ENCODE measurements at regions not wholly inside any gene's neighbourhood (a gene's known extent, or its start where the extent isn't known, plus 50 kb on each side); places are given as distances from the start of the nearest gene placed in this dataset.
"Not testable (repeated sequence)": the region's sequence is repeated elsewhere in the genome, so short reads cannot be mapped to it uniquely, and the experiment has no call there.

DNA sequence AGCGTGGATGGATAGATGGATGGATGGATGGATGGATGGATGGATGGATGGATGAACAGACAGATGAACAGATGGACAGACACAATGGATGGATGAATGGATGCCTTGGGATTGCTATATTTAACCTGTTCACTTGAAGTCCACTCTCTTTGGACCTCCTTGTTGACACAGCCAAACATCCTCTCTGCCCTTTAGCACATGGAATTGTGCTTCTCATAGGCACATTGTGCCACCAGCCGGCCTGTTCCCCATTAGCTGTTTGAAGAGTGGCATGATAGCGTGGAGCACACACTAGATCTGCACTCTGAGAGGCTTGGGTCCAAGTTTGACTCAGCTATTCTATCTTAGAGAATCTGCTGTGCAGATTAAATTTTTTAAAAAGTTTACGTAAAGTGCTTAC lies 56.9 kb upstream of the GSC start:
- Histone ChIP-seq H3K27ac (no peak overlapping the region), H3K36me3 (no peaks in the 10 kb centered on the region), H3K4me1 (no peaks in the 10 kb centered on the region), H3K27me3 (no peaks in the 10 kb centered on the region), H3K9me3 (no peaks in the 10 kb centered on the region), H3K4me3 (no peak overlapping the region)
- TF ChIP-seq EP300 (IDR thresholded peaks at IDR 0.05), result no peak
- TF ChIP-seq, protein P1, sequence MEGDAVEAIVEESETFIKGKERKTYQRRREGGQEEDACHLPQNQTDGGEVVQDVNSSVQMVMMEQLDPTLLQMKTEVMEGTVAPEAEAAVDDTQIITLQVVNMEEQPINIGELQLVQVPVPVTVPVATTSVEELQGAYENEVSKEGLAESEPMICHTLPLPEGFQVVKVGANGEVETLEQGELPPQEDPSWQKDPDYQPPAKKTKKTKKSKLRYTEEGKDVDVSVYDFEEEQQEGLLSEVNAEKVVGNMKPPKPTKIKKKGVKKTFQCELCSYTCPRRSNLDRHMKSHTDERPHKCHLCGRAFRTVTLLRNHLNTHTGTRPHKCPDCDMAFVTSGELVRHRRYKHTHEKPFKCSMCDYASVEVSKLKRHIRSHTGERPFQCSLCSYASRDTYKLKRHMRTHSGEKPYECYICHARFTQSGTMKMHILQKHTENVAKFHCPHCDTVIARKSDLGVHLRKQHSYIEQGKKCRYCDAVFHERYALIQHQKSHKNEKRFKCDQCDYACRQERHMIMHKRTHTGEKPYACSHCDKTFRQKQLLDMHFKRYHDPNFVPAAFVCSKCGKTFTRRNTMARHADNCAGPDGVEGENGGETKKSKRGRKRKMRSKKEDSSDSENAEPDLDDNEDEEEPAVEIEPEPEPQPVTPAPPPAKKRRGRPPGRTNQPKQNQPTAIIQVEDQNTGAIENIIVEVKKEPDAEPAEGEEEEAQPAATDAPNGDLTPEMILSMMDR (IDR thresholded peaks at IDR 0.05), result no peak
- TF ChIP-seq POLR2A (IDR thresholded peaks at IDR 0.05), result no peak
- TF ChIP-seq POLR2AphosphoS5 (IDR thresholded peaks at IDR 0.05), result no peak
- DNase-seq, result no peak
- no peak for ATAC-seq (ENCODE audit: low FRiP score in 2 of 2)
- 79 to 82% methylated on average over 4 of the region's 4 CpGs for WGBS, 2 donors

DNA sequence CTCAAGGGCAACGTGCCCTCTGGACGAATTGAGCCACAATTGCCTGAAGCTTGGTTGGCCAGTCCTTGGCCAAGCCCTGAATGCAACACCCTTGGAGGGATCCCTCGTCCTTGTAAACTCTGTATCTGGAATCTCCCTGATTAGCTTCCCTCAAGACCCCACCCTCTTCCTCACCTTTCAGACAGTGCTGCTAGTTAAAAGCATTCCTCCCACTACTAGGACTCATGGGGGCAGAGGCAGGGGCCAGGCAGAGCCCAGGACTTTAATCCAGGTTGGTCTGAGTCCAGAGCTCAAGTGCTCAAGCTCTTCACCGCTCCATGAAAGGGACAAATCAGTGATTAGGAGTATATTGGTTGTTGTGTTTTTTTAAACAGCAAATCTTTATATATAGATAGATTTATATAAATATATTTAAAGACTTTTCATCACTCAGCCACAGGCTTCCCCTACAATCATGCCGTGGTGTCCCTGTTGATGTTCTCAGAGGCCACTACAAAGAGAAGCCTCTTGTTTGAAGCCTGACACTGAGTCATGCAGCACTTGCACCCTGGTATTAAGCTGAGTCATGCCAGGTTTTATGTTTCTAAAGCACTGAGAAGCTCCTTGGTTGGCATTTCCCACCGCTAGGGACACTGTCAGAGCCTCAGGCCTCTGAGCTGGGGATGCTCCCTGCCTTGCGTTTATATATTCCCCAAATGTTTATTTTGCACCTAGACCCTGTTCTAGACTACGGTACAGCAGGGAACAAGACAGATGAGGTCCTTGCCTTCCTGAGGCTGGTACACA lies 53.8 kb upstream of the GSC start:
- no peak overlapping the region for H3K4me3 ChIP-seq
- ATAC-seq (ENCODE audit: low FRiP score in 2 of 2), result no peak
- H3K4me1 ChIP-seq, result no peaks in the 10 kb centered on the region
- H3K36me3 ChIP-seq, result no peaks in the 10 kb centered on the region
- H3K9me3 ChIP-seq, result no peaks in the 10 kb centered on the region
- no peaks in the 10 kb centered on the region for H3K27me3 ChIP-seq
- TF ChIP-seq, protein P1 (IDR thresholded peaks at IDR 0.05), result no peak
- TF ChIP-seq EP300 (IDR thresholded peaks at IDR 0.05) (no peak), POLR2A (IDR thresholded peaks at IDR 0.05) (no peak), POLR2AphosphoS5 (IDR thresholded peaks at IDR 0.05) (no peak)
- no peak overlapping the region for H3K27ac ChIP-seq
- DNase-seq, result no peak
- 61 to 69% methylated on average over 8 of the region's 8 CpGs for WGBS, 2 donors

DNA sequence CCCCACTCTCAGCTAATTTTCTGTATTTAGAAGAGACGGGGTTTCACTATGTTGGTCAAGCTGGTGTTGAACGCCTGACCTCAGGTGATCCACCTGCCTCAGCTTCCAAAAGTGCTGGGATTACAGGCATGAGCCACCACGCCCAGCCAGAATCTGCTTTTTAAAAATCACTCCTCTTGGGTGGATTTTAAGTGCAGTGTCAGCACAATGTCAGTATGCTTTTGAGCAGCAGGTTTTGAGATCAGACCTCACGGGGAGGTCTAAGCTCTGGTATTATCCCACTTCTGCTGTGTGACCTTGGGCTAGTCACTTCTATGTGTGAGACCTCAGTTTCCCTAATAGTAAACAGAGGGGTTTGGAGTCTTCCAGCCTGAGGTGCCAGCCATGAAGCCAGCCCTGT lies 51.8 kb upstream of the GSC start:
- H3K27ac ChIP-seq, result no peak overlapping the region
- DNase-seq (no peak), ATAC-seq (ENCODE audit: low FRiP score in 2 of 2) (no peak)
- 84 to 85% methylated on average over 4 of the region's 4 CpGs for WGBS, 2 donors
- no peaks in the 10 kb centered on the region for H3K9me3 ChIP-seq
- no peaks in the 10 kb centered on the region for H3K4me1 ChIP-seq
- TF ChIP-seq EP300 (IDR thresholded peaks at IDR 0.05) (no peak), POLR2AphosphoS5 (IDR thresholded peaks at IDR 0.05) (no peak), POLR2A (IDR thresholded peaks at IDR 0.05) (no peak)
- TF ChIP-seq, protein P1 (IDR thresholded peaks at IDR 0.05), result no peak
- H3K27me3 ChIP-seq, result no peaks in the 10 kb centered on the region
- no peaks in the 10 kb centered on the region for H3K36me3 ChIP-seq
- H3K4me3 ChIP-seq, result no peak overlapping the region

DNA sequence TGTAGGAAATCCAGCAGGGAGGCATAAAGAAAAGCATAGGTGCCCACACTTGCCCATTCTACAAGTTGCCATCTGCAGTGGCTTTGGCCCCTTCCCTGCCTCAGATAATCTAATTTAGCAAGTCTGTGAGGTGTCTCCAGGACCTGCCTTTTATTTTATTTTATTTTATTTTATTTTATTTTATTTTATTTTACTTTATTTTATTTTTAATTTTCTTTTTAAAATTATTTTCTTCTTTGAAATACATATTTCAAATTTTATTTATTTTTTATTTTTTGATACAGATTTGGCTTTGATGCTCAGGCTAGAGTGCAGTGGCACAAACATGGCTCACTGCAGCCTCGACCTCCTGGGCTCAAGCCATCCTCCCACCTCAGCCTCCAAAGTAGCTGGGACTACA lies 51.0 kb upstream of the GSC start:
- not testable (repeated sequence) for H3K4me3 ChIP-seq; H3K27me3 ChIP-seq; H3K9me3 ChIP-seq; H3K4me1 ChIP-seq; DNase-seq; H3K27ac ChIP-seq; H3K36me3 ChIP-seq; ATAC-seq (ENCODE audit: low FRiP score in 2 of 2)
- WGBS, 2 donors, result 67 to 75% methylated on average over 1 of the region's 1 CpG
